ENCODE measurements at regions not wholly inside any gene's neighbourhood (a gene's known extent, or its start where the extent isn't known, plus 50 kb on each side); places are given as distances from the start of the nearest gene placed in this dataset.

GRCh38 chr6:71651636-71652035, 234.7 kb upstream of the RIMS1 start:
- H3K36me3 ChIP-seq (ENCODE audit: control insufficient read depth in 4 of 4, insufficient read depth in 3 of 4, low read depth in 1 of 4, low read length in 3 of 4), result no peaks in the 10 kb centered on the region
- H3K9me3 ChIP-seq (ENCODE audit: control insufficient read depth in 4 of 4, low read length in 3 of 4), result no peaks in the 10 kb centered on the region
- H3K4me3 ChIP-seq (ENCODE audit: low read depth in 1 of 3, low read length in 3 of 3), result no peak overlapping the region
- DNase-seq (ENCODE audit: low spot score), result no peak
- WGBS, result 47% methylated on average over 2 of the region's 2 CpGs
- H3K9ac ChIP-seq (ENCODE audit: low read depth in 1 of 2, low read length in 2 of 2), result no peak overlapping the region
- H3K27me3 ChIP-seq (ENCODE audit: control insufficient read depth in 4 of 4, insufficient read depth in 4 of 4, low read length in 3 of 4), result no peaks in the 10 kb centered on the region
- no peak for TF ChIP-seq RAD21 (IDR thresholded peaks at IDR 0.05)
- TF ChIP-seq SP1 (IDR thresholded peaks at IDR 0.05), result no peak
- no peak for TF ChIP-seq EGR1 (IDR thresholded peaks at IDR 0.05; ENCODE audit: low read depth in 2 of 2)
- no peak for TF ChIP-seq GABPA (IDR thresholded peaks at IDR 0.05 in 1 of 2, conservative IDR thresholded peaks at IDR 0.05 in 1 of 2)
- no peak for TF ChIP-seq YY1 (IDR thresholded peaks at IDR 0.05)
- no peak for TF ChIP-seq NR2F2 (IDR thresholded peaks at IDR 0.05)
- no peak for TF ChIP-seq HNF4A (conservative IDR thresholded peaks at IDR 0.05)
- no peak for TF ChIP-seq JUND (IDR thresholded peaks at IDR 0.05)
- TF ChIP-seq HNF4G (IDR thresholded peaks at IDR 0.05), result no peak
- TF ChIP-seq FOXA1 (IDR thresholded peaks at IDR 0.05), result no peak
- no peak for TF ChIP-seq FOXA2 (IDR thresholded peaks at IDR 0.05)
- no peaks in the 10 kb centered on the region for H3K4me1 ChIP-seq (ENCODE audit: control insufficient read depth in 4 of 4, insufficient read depth in 4 of 4, low read length in 3 of 4)
- no peak overlapping the region for H3K27ac ChIP-seq (ENCODE audit: low read depth in 1 of 2, low read length in 2 of 2)

- Histone ChIP-seq H3K36me3 (ENCODE audit: control insufficient read depth in 4 of 4, insufficient read depth in 3 of 4, low read depth in 1 of 4, low read length in 3 of 4) (no peaks in the 10 kb centered on the region), H3K4me1 (ENCODE audit: control insufficient read depth in 4 of 4, insufficient read depth in 4 of 4, low read length in 3 of 4) (no peaks in the 10 kb centered on the region), H3K4me3 (ENCODE audit: low read depth in 1 of 3, low read length in 3 of 3) (no peak overlapping the region), H3K9me3 (ENCODE audit: control insufficient read depth in 4 of 4, low read length in 3 of 4) (no peaks in the 10 kb centered on the region), H3K27ac (ENCODE audit: low read depth in 1 of 2, low read length in 2 of 2) (no peak overlapping the region), H3K9ac (ENCODE audit: low read depth in 1 of 2, low read length in 2 of 2) (no peak overlapping the region), H3K27me3 (ENCODE audit: control insufficient read depth in 4 of 4, insufficient read depth in 4 of 4, low read length in 3 of 4) (no peaks in the 10 kb centered on the region)
- DNase-seq (ENCODE audit: low spot score), result no peak
- TF ChIP-seq ATF3 (IDR thresholded peaks at IDR 0.05) (no peak), TAF1 (conservative IDR thresholded peaks at IDR 0.05) (no peak), HNF4G (IDR thresholded peaks at IDR 0.05) (no peak), RAD21 (IDR thresholded peaks at IDR 0.05) (no peak), SP1 (IDR thresholded peaks at IDR 0.05) (no peak), ZBTB33 (IDR thresholded peaks at IDR 0.05) (no peak), REST (IDR thresholded peaks at IDR 0.05) (no peak), HNF4A (conservative IDR thresholded peaks at IDR 0.05) (no peak), YY1 (IDR thresholded peaks at IDR 0.05) (no peak), RXRA (IDR thresholded peaks at IDR 0.05) (no peak), CTCF (IDR thresholded peaks at IDR 0.05; ENCODE audit: low read depth, low read length, missing input control) (no peak), FOXA1 (IDR thresholded peaks at IDR 0.05) (no peak), MAX (IDR thresholded peaks at IDR 0.05) (no peak)
- 56% methylated on average over 1 of the region's 1 CpG for WGBS
Observed at GRCh38 chr6:71656121-71656520, 230.2 kb upstream of the RIMS1 start.

Measured in liver (tissue), 8 donors.